Neural progenitor cell (in vitro differentiated cells): ENCODE measurements at regions not wholly inside any gene's neighbourhood (a gene's known extent, or its start where the extent isn't known, plus 50 kb on each side); places are given as distances from the start of the nearest gene placed in this dataset.

Experiments
- CTCF ChIP-seq: fragments of 200-600 bp; sonication (generic); IDR thresholded peaks from 2 replicates; pipeline ENCODE4 v1.5.1; 2017; ENCODE audit warnings: antibody characterized with exemption, mild to moderate bottlenecking
- EZH2 ChIP-seq: fragments of 200-600 bp; sonication (generic); IDR thresholded peaks from 2 replicates; pipeline ENCODE4 v1.6.1; 2017; ENCODE audit warnings: antibody characterized with exemption, mild to moderate bottlenecking, moderate library complexity
- EZH2phosphoT487 ChIP-seq: fragments of 200-600 bp; sonication (generic); IDR thresholded peaks from 2 replicates; pipeline ENCODE4 v1.6.1; 2017; ENCODE audit warnings: antibody characterized with exemption

- TF ChIP-seq CTCF: no peak
- TF ChIP-seq EZH2phosphoT487: no peak
- TF ChIP-seq EZH2: no peak
Measured at GRCh38 chr4:26030260-26030667, 116.2 kb downstream of the SMIM20 start.
